GM19463 (cell line): ENCODE measurements at regions not wholly inside any gene's neighbourhood (a gene's known extent, or its start where the extent isn't known, plus 50 kb on each side); places are given as distances from the start of the nearest gene placed in this dataset.
A peak's percentile ranks its signal among the peaks of the same experiment; 100 is the strongest.
"Not testable (repeated sequence)": the region's sequence is repeated elsewhere in the genome, so short reads cannot be mapped to it uniquely, and the experiment has no call there.

Source experiments
- ATAC-seq: cut with Tn5 transposase; IDR thresholded peaks from one replicate; pipeline ENCODE4 v1.9.1; 2021; ENCODE audit warnings: mild to moderate bottlenecking, moderate library complexity; ENCODE audit not compliant: unreplicated experiment

DNA sequence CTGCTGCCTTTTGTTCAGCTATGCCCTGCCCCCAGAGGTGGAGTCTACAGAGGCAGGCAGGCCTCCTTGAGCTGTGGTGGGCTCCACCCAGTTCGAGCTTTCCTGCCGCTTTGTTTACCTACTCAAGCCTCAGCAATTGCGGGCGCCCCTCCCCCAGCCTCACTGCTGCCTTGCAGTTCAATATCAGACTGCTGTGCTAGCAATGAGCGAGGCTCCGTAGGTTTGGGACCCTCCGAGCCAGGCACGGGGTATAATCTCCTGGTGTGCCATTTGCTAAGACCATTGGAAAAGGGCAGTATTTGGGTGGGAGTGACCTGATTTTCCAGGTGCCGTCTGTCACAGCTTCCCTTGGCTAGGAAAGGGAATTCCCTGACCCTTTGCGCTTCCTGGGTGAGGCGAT, 51.9 kb downstream of the DIPK2A start:
- not testable (repeated sequence) for ATAC-seq

DNA sequence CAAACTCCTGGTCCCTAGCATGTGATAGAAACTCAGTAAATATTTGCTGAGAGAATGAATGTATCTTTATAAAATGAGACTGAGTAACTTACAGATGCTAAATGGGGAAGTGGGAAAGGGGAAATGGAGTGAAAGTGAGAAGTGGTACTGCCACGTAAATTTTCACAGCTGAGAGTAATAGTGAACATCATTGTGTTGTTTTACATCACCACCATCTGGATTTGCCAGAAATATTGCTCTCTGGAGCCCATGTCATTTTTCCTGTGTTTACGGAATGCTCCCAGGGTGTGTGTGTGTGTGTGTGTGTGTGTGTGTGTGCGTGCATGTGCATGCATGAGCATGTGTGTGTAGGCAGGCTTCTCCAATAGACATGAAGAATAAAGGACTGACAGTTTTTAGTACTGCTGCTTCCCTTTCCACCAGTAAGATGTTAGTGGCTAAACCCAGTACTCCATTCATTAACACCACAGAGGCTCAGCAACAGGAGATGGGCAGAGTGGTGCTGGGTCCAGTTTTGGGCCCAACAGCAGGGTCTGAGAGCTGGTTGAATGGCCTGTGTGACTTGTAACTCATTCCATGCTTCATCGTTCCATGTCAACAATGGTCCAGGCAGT, 57.3 kb downstream of the DIPK2A start:
- ATAC-seq = peak; percentile 87

DNA sequence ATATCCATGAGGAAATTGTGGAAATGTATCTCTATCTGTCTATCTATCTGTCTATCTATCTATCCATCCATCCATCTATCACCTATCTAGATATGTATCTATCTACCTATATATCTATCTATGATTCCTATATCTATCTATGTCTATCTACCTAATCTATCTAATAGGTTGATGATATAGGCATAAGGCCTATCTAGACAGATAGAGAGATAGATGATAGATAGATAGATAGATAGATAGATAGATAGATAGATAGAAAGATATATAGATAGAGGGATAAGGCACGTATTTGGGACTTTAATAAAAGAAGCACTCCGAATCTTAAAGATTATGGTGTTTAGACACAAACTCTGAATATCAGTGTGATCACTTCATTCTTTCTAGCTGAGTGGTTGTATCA, 58.1 kb downstream of the DIPK2A start:
- ATAC-seq = no peak

DNA sequence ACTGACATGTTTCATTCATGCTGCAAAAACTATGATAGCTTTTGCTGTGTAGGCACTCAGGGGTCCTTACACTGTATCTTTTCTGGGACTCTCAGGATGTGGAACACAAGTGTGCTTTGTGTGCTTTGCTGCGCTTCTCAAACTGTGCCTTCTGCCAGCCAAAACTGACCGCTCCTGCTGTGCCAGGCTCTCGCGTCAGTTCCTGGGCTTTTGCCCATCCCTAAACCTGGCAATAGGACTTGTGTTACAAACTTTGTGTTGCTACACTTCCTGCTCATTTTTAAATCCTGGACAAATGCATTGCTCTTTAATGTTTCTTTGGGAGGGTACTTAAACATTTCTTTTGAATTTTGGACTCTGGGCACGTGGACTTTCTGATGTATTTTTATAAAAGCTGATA, 60.3 kb downstream of the DIPK2A start:
- no peak for ATAC-seq

DNA sequence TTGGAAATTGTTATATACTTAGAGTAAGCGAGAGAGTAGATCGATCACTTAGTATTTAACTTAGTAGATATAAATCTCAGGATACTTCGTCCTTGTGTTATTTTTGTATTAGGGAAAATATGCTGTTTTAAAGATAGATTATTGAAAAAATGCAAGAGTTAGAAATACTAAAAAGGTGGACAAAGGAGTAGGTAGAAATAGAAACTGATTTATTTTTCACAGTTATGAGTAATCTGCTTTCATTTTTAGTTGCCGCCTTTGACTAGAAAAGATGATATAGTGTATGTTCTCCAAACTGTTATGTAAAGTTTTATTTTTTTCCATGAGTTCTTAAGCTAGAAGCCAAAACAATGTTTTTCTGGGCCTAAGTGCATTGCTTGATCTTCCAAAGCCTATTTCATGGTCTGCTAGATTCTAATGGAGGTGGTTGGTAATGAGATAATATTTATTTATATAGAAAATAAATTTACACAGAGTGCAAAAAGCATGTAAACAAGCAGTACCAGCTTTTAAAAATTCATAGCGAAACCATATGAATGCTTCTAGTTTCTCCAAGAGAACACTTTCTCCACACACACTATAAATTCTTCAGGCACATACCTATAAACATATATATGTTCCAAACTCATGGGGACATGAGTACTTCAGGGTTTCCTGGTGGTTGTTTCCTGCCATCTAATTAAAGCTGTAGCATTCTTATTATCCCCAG, 61.1 kb downstream of the DIPK2A start:
- peak; percentile 57 for ATAC-seq

DNA sequence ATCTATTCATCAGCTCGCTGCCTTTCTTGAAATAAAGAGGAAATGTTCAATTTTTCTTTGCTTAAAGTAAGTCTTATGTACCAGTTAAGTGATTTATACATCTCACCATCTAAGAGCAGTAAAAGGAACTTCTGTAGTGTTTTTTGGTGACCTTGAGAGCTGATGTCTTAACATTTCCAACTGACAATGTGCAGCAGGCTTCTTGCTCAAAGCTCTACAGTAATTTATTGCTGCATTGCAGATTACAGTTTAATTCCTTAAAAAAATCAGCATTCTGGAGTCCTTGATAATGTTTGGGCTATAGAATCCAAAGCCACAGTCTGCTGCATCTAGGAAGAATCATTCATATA, 61.6 kb downstream of the DIPK2A start:
- ATAC-seq = no peak

DNA sequence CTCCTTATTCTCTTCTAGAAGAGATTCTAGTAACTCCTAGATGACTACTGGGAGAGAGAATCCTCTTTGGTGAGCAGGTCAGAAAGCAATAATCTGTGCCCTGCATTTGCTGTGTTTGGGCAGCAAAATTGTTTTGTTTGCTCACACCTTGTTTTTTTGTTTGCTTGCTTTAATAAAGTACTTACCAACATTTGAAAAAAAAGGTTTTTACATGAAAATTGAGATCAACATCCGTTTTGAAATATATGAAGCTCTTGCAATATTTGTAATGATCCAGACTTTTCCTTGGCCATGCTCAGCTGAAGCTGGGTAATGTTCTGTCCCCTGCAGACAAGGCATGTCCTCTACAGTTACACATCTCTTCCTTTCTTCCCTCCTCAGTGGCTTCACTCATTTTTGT, 62.2 kb downstream of the DIPK2A start:
- no peak for ATAC-seq

DNA sequence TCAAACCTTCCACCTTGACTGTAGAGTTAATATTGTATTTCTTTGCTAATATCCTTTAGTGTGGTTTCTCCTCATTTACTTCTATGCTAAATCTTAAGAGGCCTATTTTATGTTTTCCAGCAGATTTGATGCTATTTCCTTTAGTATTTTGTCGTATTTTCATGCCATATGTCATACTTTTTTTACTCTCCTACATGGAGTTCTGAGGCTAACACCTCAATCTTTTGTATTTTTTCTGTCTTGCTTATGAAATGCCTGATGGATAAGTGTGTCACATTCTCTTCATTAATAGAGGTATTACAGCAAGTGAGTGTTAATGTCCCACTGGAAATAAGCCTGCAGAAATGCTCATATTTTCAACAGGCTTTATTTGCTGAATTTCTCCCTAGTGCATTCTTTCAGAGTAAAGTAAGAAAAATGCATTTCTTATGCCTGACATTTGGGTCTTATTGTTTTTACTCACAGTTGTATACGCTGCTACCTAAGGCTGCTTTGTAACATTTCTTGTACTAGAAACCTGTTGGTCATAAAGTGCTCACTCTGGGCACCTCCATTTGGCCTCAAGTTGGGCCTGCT, 63.2 kb downstream of the DIPK2A start:
- no peak for ATAC-seq

DNA sequence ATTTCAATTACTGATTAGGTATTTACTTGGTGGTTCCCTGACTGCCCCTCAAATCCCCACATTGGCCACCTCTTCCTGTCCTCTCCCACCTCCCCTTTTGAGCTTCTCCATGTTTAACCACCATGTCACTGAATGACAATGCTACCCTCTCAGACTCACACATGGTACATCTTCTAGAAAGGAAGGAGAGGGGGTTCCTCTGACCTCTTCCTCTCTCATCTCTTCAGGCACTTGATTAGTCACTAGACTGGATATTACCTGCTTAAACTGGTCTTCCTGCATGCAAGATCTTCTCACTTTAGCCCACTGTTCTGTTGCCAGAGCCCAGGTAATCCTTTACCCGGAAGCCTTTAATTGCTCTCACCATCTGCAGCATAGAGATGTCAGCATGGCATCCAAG, 64.9 kb downstream of the DIPK2A start:
- no peak for ATAC-seq

DNA sequence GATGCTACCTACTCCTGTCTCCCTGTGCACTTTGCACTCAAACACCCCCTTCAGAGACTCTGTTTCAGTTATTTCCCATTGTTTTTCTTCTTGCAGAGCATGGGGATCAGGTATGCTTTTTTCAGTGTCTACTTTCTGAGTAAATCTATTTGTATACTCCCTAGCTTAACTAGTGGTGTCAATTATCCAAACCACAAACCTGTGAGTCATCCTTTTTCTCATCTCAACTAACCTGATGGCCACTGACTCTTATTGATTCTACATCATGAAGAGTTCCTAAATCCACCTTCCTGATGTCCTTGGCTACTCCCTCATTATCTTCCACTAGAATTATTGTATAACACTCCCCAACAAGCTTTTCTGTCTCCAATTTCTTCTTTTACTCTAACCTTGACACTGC, 68.0 kb downstream of the DIPK2A start:
- peak; percentile 70 for ATAC-seq

DNA sequence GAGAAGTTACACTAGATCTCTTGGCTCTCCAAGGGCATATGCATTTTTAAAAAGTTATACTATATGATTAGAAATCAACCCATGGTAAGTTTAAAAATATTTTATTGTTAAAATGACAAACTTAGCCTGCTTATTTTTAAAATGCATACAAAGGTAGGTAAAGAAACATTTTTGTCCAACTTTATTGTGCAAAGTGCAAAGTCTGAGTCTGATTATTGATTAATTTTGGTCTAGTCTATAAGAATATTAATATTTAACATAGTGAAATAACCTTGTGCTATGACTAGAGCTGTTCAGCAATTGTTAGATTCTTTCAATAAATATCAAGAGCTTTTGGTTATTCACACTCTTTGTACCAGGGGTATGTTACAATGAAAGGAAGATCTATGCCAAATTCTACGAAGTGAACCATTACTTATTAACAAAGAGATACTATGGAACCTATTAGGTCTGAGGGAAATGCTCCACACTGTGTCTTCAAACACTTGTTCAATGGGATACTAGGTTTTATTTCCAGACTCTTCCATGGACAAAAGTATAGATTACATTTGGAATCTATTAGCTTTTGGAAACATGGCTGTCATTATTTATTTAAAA, 70.4 kb downstream of the DIPK2A start:
- ATAC-seq = no peak

DNA sequence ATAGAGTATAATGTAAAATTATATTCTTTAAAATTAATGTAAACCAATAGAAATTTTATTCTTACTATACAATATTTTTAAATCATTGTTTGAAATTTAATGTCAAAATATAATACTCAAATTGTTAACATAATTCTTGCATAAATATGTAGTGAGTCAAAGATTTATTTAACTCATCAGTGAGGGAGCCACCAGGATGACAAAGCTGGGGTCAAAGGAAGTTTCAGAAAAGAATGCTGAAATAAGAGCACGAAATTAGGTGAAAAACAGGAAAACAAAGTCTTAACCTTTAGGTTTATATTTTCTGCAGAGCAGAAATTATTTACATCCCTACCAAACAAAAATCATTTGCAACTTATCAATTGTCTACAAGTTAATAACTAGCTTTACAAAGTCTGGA, 74.1 kb downstream of the DIPK2A start:
- ATAC-seq = no peak

DNA sequence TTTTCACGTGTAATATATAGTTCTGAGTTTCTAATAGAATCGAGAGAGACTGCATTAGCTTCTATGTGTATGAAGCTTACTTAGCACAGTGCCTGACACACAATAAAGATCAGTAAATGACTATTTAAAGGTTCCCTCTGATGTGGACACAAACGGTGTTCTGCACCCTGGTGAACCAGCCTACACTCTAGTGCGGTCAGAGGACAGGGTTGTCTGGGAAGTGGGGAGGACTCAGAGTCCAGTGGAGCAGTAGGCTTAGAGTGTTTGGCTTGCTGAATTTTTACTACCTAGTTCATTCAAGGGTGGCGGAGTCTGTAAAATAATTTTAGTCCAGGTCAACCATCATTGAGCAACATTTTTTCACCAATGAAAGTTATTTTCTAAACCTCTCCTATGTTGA, 77.8 kb downstream of the DIPK2A start:
- no peak for ATAC-seq

DNA sequence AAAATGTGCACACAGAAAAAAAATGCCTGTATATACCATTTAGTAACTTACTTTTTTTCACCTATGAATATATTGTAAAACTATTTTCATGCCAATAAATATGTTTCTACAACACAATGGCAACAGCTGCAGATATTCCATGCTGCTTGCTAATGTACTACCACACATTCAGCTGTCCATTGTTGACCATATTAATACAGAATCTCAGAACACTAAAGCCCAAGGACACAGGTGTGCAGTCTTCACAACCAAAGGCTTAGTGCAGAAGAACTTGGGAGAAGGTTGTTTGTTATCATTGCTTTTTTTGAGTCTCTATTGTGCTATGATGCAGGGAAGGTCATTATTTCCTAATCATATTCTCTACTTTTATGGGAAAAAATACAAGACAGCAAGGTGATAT, 79.6 kb downstream of the DIPK2A start:
- ATAC-seq = no peak

DNA sequence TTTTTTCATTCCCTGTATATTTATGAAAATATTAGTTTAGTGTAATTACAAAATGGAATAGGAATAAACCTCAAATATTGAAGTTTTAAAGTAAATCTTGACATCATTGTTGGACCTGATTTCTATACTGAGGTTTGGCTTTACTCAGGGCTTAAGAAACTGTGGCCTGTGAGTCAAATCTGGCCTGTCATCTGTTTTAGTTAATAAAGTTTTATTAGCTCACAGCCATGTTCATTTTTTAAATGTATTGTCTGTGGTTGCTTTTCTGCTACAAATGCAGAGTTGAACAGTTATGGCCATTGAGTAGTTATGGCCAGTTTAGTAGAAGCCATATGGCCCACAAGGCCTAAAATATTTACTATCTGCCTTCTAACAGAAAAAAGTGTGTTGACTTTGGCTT, 80.7 kb downstream of the DIPK2A start:
- no peak for ATAC-seq

DNA sequence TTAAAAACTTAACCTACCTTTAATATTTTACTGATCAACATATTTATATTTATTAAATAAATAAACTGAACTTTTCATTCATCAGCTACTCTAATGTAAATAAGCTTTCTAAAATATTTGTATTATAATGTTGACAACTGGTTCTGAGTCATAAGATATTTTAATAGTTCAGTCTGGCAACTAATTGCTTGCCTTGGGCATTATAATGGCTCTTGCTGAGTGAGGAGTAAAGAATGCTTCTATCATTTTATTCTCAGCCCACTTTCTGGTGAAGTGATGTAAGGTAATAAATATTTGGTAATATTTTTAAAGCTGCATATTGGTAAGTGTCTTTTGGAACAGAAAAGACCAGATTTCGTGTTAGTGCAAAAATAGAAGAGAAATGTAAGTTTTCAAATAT, 81.5 kb downstream of the DIPK2A start:
- ATAC-seq = no peak

DNA sequence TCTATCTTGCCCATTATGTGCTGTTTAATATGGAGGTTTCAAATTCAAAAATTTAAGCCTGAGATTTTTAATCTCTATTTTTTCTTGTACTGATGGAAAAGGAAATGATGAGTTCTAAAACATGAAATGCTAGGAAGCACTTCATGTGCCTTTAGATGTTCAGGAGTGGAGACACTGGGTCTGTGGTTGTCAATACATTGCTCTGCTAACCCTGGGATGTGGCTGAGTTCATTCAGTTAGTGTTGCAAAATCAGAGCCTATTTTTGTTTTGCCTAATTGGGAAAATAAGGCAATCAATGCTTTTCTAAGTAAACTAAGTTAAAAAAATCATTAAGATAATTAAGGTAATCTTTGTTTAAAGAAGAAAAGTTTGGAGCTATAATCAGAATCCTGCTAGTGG, 83.1 kb downstream of the DIPK2A start:
- no peak for ATAC-seq

DNA sequence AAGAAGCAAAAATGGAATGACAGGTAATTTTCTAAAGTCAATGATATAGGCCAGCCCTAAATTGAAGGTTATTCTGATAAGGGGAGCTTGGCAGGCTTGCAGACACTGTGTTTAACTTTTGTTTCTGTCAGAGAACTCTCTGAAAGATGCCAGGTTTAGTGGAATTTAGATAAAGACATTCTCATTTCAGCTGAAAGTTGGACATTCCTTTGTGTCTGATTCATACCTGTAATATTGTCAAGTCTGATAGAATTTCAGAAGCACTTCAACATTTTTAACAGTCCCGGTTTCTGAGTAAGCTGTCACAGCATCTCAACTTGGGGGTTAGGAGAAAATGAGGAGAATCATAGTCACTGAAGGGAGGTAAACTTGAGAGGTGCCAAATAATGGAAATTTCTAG, 84.0 kb downstream of the DIPK2A start:
- ATAC-seq = no peak

DNA sequence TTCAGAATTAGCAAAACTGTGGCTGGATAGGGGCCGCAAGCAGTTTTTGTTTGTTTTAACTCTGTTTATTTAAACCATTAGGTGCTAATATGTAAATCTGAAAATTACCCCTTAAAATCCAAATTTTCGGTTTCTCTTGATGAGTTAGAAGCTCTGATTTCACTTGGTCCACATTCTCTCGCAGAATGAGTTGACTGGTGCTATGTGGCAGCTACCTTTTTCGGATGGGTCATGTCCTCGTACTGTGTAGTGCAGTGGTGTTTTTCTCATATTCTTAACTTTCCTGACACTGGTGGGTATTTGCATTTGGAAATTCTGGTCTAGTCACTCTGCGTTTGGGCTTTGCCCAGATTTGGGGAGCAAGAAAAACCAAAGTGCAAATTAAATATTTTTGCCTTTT, 87.1 kb downstream of the DIPK2A start:
- ATAC-seq = no peak

DNA sequence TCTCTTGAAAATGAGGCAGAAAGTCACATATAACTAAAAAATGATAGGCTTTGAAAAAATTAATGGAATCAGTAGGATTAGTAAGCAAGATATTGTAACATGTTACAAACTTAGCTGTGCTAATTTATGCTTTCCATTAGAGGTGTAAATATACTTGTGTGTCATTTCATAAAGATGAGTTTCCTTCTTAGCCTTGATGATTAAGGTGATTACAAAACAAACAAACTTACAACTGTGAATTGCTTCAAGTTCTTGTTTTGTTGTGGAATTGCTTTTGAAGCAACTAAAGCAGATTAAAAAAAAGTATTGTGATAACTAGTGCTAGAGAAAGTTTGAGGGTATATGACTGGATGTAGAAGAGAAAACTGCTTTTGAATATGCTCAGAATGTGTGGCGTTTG, 87.9 kb downstream of the DIPK2A start:
- no peak for ATAC-seq

DNA sequence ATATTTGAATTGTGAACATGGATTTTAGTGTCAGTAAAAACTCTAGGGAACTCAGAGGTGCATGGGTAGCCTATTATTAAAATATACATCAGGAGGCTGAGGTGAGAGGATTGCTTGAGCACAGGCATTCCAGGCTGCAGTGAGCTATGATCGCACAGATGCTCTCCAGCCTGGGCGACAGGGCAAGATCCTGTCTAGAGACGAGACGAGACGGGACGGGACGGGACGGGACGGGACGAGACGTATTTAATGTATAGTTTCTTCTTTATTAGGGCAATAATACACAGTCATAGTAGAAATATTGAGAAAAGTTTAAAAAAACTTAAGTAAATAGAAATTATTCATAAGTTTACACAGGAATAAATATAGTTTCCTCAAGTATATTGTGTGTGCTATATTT, 89.3 kb downstream of the DIPK2A start:
- no peak for ATAC-seq

DNA sequence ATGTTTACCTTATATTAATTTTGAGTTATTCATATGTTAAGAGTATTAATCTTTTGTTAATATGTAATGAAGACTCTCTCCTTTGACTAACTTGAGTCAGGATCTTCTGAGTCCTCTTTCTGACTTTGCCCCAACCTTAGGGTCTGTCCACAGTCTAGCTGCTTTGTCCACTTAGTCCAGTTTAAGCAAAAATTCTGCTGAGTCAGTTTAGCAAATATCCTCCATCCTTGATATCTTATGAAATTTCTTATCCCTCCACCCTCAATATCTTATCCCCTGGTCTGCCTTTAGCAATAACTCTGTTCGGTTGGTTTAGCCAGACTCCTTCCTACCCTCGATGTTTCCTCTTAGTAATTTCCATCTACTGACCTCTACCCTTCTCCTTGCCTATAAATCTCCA, 91.7 kb downstream of the DIPK2A start:
- no peak for ATAC-seq
